ENCODE measurements at regions not wholly inside any gene's neighbourhood (a gene's known extent, or its start where the extent isn't known, plus 50 kb on each side); places are given as distances from the start of the nearest gene placed in this dataset.

- TF ChIP-seq POLR2A (IDR thresholded peaks at IDR 0.05): no peak
- TF ChIP-seq CTCF (IDR thresholded peaks at IDR 0.05): no peak
Observed at GRCh38 chr4:108416831-108417230, 203.5 kb upstream of the RPL34 start.
